NCI-H1417 (cell line): ENCODE measurements at regions not wholly inside any gene's neighbourhood (a gene's known extent, or its start where the extent isn't known, plus 50 kb on each side); places are given as distances from the start of the nearest gene placed in this dataset.

Experiments
- DNase-seq, 3 experiments: peaks; one replicate each; lab custom pipeline; 2025; lab: John Stamatoyannopoulos, UW

GRCh38 chr2:8517850-8518498 lies 163.9 kb upstream of the ID2 start:
- DNase-seq, result no peak

- DNase-seq, result no peak
Observed at GRCh38 chr2:8518979-8519668, 162.7 kb upstream of the ID2 start.

- no peak for DNase-seq
Observed at GRCh38 chr2:8520791-8521344, 161.0 kb upstream of the ID2 start.

GRCh38 chr2:8522687-8523086 lies 159.2 kb upstream of the ID2 start:
- no peak for DNase-seq

- no peak for DNase-seq
Observed at GRCh38 chr2:8524388-8524787, 157.5 kb upstream of the ID2 start.

GRCh38 chr2:8524823-8525222 lies 157.0 kb upstream of the ID2 start:
- DNase-seq, result peak in 1 of 3 experiments; percentile 36

GRCh38 chr2:8525236-8525581 lies 156.6 kb upstream of the ID2 start:
- DNase-seq, result no peak

- peak; percentile 91 to 100 (median 96) for DNase-seq
Observed at GRCh38 chr2:8525582-8526402, 156.1 kb upstream of the ID2 start.

- no peak for DNase-seq
Observed at GRCh38 chr2:8526403-8526696, 155.5 kb upstream of the ID2 start.

GRCh38 chr2:8527031-8527430 lies 154.8 kb upstream of the ID2 start:
- DNase-seq, result peak in 2 of 3 experiments; percentile 43 to 63

- no peak for DNase-seq
Observed at GRCh38 chr2:8527676-8528075, 154.2 kb upstream of the ID2 start.

GRCh38 chr2:8528863-8529262 lies 153.0 kb upstream of the ID2 start:
- peak in 2 of 3 experiments; percentile 56 to 84 for DNase-seq

GRCh38 chr2:8529706-8530277 lies 152.1 kb upstream of the ID2 start:
- DNase-seq, result no peak

- no peak for DNase-seq
Observed at GRCh38 chr2:8531481-8531880, 150.4 kb upstream of the ID2 start.

- DNase-seq, result no peak
Observed at GRCh38 chr2:8532438-8532837, 149.4 kb upstream of the ID2 start.

GRCh38 chr2:8533923-8534322 lies 147.9 kb upstream of the ID2 start:
- DNase-seq, result no peak

- no peak for DNase-seq
Observed at GRCh38 chr2:8534386-8534728, 147.5 kb upstream of the ID2 start.

GRCh38 chr2:8534729-8535468 lies 147.0 kb upstream of the ID2 start:
- DNase-seq, result no peak

- no peak for DNase-seq
Observed at GRCh38 chr2:8535469-8535795, 146.4 kb upstream of the ID2 start.

- no peak for DNase-seq
Observed at GRCh38 chr2:8535821-8536685, 145.8 kb upstream of the ID2 start.
